Stimulated activated CD4-positive, alpha-beta T cell treated with anti-CD3 and anti-CD28 coated beads, Interleukin-12 subunit alpha, Interleukin-12 subunit beta, amount 100 ng/mL, for 48 hours (primary cell): ENCODE measurements at regions not wholly inside any gene's neighbourhood (a gene's known extent, or its start where the extent isn't known, plus 50 kb on each side); places are given as distances from the start of the nearest gene placed in this dataset.
A peak's percentile ranks its signal among the peaks of the same experiment; 100 is the strongest.
"Not testable (repeated sequence)": the region's sequence is repeated elsewhere in the genome, so short reads cannot be mapped to it uniquely, and the experiment has no call there.

ENCODE experiments used
- DNase-seq, 3 donors: peaks; one replicate each; pipeline ENCODE4 v3.0.0-alpha.2; 2020; ENCODE audit warnings: low read depth in 2 of 3, low spot score in 1 of 3

DNA sequence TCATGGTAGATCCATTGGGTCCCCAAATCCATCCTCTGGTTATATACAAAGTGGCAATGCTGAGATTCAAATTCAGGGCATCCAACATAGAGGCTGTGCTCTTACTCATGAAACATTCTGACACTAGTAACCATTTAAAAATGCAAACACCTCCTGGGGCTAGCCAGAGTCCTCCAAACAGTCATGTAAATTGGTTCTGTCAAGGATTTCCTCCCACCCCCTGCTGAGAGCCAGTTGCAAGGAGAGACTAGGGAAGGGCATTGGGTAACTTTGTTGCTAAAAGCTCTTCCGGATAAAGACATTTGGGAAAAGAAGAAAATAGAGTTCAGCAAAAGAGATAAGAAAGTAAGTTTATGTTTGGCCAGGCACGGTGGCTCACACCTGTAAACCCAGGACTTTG lies 58.3 kb downstream of the ART5 start:
- not testable (repeated sequence) for DNase-seq

DNA sequence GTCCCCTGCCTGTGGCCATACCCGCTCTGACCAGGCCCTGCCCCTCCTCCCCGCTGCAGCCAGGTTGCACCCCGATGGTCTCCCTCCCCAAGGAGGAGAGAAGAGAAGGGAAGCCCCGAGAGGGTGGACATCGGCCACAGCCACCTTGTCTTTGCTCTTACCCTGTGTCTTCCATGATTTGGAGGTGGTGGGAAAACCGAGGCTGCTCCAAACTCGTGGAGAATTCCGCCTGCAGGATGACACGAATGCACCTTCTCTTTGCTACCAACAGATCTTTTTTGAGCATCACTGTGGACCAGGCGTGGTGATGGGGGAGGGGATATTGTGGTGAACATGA lies 60.4 kb downstream of the ART5 start:
- DNase-seq = not testable (repeated sequence)

DNA sequence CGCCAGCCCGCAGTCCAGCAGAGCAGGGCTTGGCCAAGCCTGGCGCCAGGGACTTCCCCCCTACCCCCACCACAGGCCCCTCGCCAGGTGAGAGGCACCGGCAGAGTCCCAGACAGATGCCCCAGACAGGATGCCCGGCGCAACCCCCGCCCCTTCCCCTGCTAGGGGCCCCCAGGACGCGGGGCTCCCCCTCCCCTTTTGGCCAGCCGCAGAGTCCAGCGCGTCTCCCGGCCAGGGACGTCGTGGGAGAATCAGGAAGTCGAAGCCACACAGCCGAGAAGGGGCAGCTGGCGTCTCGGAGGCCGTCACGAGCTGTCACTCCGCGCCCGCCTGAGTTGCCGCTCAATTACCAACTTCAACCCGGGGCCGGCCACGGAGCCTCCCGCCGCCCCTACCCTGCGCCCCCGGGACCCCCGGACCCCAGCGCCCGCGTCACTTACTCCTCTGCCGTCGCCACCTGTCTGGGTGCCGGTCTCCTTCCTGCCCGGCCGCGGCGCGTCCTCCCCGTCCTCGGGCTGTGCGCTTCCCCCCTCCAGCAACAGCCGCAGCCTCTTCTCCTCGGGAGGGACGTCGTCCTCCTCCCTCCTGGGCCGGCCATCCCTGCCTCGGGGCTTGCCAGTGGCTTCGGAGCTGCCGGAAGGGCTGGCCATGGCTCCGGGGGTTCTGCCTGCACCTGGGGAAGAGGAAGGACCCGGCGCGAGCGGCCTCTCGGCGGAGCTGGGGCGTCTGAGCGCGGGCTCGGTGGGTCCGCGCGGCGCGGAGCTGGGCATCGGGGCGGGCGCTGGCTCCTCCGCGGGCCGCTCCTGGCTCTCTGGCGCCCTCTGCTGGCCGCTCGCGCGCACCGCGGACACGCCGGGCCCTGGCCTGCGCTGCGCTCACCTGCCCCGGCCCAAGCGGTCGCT lies 61.1 kb downstream of the ART5 start:
- DNase-seq = peak; percentile 42 to 50 (median 48)

DNA sequence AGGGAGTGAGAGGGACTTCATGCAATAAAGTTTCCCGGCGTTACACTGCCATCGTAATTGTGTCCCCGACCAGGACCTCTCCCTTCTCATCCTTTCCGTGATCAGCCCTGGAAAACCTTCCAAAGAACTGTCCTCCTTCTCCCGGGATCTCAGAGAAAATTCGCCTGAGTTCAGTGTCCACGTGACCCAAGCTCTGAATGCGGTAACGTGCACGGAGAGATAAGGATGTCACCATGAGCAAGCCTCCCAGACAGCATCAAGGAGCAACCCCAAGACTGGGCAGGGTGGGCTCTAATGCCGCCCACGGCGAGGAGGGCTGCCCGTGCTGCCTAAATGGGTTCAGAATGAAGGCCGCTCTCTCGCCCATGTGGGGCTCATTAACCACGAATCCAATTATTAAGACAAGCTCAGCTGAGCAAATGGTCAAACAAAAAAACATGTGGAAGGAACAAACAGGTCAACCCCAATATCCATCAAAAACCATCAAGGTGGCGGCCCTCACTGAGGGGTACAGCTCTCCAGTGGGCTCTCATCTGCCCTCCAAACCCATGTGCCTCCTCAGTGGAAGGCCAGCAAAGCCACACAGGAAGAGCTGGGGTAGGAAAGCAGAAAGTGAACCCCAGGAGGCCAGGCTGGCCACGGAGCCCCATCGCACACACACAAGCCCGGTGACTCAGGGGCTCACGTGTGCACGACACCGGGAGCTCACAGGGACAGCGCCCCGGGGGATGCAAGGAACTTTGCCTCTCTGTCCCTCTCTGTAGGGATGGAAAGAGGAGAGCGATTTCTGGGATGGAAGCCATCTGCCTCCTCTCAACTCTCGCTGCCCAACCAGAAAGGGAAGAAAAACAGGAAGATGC lies 62.0 kb downstream of the ART5 start:
- DNase-seq = not testable (repeated sequence)

DNA sequence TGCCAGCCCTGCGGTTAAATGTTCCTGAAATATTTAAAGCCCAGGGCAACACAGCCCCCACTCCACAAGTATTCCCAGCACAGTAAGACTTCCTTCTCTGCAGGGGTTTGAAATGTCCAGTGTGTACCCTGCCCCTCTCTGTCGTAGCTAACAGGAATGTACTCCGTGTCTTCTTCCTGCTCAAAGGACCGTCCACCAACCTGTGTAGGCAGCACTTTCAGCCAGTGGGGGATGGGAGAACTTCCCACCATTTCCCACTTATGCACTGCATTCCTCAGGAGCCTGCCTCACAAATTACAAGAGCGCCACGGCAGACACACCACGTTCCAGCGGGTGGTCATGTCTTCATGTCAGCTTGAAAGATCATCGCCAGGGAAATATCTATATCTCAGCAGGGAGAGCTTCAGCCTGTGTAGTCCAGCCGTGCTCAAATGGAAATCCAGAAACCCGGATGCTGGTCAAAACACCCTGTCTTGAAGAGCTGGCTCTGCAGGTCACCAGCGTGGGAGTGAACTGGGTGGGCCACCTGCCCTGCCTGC lies 65.7 kb downstream of the ART5 start:
- not testable (repeated sequence) for DNase-seq

- DNase-seq = not testable (repeated sequence)
Observed at GRCh38 chr11:3572976-3573647, 68.7 kb downstream of the ART5 start.

DNA sequence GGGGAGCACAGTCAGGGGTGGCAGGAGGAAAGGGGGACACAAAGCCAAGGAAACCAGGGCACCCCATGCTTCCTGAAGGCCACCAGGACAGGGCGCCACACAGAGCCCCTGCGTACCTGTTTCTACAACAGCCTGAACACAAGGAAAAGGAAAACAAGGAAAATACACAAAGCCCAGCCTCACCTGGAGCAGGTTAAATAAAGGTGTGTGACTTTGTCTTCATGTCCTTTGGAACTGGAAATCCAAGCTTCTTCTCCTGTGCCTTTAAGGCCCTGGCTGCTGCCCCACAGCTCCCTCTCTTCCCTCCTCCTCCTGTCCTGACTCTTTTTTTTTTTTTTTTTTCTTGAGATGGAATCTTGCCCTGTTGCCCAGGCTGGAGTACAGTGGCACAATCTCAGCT lies 70.0 kb downstream of the ART5 start:
- DNase-seq = not testable (repeated sequence)

DNA sequence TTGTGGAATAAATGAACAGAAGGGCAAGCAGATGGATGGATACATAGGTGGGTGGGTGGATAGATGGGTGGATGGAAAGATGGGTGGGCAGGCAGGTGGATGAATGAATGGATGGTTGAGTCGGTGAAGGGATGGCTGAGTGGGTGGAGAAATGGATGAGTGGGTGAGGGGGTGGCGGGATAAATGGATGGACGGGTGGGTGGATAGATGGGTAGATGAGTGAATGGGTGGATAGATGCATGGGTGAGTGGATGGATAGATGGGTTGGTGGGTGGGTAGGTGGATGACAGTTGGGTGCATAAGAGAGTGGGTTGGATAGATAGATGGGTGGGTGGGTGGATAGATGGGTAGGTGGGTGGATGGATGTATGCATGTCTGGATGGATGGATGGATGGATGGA lies 76.0 kb downstream of the ART5 start:
- not testable (repeated sequence) for DNase-seq

- not testable (repeated sequence) for DNase-seq
Observed at GRCh38 chr11:3564383-3564782, 77.4 kb downstream of the ART5 start.

GRCh38 chr11:3554621-3555020 lies 87.2 kb downstream of the ART5 start:
- DNase-seq = peak in 2 of 3 donors; percentile 14 to 23

GRCh38 chr11:3544990-3545389 lies 96.8 kb downstream of the ART5 start:
- not testable (repeated sequence) for DNase-seq

GRCh38 chr11:3538220-3538619 lies 103.6 kb downstream of the ART5 start:
- not testable (repeated sequence) for DNase-seq

- not testable (repeated sequence) for DNase-seq
Observed at GRCh38 chr11:3537254-3537653, 104.5 kb downstream of the ART5 start.

DNA sequence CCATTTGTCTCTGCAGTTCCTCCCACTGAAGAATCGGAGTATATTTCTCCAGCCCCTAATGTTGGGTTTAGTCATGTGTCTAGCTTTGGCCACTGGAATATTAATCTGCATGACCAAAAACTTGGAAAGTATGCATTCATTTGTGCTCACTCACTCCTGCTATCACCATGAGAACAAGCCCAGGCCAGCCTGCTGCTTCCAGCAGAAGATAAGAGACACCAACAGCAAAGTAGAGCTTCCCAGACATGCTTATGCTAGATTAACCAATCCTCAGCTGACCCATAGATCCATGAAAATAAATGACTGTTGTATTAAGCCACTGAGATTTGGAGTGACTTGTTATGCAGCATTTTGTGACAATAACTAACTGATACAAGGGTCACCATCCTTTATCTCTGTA lies 108.8 kb downstream of the ART5 start:
- not testable (repeated sequence) for DNase-seq

DNA sequence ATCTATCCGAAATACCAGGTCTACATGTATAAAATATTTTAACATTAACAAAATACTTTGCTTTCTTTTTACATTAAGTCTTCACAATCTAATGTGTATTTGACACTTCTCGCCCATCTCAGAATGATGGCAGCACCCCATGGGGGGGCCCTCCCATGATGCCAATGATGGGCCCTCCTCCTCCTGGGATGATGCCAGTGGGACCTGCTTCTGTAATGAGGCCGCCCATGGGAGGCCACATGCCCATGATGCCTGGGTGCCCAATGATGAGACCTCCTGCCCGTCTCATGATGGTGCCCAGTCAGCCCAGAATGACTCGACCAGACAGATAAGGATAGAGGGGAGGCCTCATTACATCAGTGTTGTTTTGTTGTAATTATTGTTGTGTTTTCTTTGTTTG lies 110.5 kb downstream of the ART5 start:
- not testable (repeated sequence) for DNase-seq

- not testable (repeated sequence) for DNase-seq
Observed at GRCh38 chr11:3523567-3523966, 118.2 kb downstream of the ART5 start.

- DNase-seq = not testable (repeated sequence)
Observed at GRCh38 chr11:3520905-3521304, 120.9 kb downstream of the ART5 start.

DNA sequence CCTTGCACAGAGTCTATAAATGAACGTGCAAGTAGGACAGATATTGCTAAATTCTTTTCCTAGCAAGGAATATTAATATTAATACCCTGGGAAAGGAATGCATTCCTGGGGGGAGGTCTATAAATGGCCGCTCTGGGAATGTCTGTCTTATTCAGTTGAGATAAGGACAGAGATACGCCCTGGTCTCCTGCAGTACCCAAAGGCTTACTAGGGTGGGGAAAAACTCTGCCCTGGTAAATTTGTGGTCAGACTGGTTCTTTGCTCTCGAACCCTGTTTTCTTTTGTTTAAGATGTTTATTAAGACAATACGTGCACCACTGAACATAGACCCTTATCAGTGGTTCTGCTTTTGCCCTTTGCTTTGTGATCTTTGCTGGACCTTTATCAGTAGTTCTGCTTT lies 122.0 kb downstream of the ART5 start:
- not testable (repeated sequence) for DNase-seq

DNA sequence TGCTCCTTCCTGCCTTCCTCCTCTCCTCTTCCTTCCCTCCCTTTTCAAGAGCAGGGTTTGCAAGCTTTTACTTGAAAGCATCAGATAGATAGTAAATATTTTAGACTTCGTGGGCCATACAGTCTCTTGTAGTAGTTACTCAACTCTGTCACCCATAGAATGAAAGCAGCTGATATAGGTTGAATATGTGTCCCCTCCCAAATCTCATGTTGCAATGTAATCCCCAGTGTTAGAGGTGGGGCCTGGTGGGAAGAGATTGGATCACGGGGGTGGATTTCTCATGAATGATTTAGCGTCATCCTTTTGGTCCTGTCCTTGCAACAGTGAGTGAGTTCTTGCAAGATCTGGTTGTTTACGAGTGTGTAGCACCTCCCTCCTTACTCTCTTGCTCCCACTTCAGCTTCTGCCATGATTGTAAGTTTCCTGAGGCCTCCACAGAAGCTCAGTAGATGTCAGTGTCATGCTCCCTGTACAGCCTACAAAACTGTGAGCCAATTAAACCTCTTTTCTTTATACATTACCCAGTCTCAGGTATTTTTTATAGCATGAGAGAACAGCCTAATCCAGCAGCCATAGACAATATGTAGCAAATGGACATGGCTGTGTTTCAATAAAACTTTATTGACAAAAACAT lies 124.7 kb downstream of the ART5 start:
- DNase-seq = not testable (repeated sequence)

- DNase-seq = not testable (repeated sequence)
Observed at GRCh38 chr11:3516345-3516933, 125.4 kb downstream of the ART5 start.
